LoVo (cell line): ENCODE measurements at regions not wholly inside any gene's neighbourhood (a gene's known extent, or its start where the extent isn't known, plus 50 kb on each side); places are given as distances from the start of the nearest gene placed in this dataset.
"Not testable (repeated sequence)": the region's sequence is repeated elsewhere in the genome, so short reads cannot be mapped to it uniquely, and the experiment has no call there.

ENCODE experiments used
- DNase-seq: peaks from one replicate; pipeline ENCODE4 v3.0.0-alpha.2; 2016; ENCODE audit warnings: low spot score

DNA sequence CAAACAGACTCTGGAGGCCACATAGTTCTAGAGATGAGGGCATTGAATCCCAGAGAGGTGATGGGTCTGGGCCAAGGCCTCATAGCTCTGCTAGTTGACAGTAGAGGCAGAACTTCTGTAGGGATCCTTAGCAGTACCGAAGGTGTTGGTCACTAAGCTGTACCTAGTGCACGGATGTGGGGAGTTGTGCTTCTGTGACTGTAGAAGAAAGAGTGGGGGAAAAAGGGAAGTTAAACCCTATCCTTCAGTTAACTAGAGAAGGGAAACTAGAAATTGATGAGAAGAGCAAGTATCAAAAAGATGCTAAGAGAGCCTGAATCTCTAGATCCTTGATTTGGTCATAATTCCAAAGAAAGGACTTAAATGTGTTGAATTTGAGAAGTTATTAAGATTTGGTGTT is 186.7 kb downstream of the NFKBIZ start:
- DNase-seq: no peak

DNA sequence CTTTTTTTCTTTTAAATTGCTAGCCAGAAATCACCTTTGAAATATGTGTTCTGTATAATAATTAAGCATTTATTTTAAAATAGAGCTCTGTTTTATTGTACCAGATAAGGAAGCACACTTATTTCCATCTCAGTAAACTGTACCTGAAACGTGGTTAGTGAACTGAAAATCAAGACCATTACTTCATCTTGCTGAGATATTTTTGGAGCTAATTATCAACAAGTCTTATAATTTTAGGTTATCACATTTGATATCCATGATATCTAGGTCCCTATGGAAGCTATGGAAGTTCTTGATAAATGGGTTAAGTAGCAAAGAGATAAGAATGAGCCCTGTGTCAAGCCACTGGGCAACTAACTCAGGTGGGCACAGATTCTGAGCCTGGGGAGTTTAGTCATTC is 187.2 kb downstream of the NFKBIZ start:
- DNase-seq: no peak

DNA sequence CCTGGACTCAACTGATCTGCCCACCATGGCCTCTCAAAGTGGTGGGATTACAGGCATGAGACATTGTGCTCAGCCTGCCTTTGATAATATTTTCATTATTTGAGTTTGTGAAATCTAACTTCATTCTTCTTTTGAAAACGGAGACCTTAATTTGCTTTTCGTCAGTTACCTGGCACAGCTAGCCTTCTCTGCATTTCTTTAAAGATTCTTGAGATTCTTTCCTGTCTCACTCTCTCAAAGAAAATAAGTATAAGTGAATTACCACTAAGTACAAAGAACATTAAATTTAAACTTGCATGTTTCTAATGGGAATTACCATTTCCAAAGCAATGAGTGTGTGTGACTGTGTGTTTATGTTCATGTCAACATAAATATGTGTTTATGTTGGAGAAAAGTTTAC is 187.9 kb downstream of the NFKBIZ start:
- no peak for DNase-seq

DNA sequence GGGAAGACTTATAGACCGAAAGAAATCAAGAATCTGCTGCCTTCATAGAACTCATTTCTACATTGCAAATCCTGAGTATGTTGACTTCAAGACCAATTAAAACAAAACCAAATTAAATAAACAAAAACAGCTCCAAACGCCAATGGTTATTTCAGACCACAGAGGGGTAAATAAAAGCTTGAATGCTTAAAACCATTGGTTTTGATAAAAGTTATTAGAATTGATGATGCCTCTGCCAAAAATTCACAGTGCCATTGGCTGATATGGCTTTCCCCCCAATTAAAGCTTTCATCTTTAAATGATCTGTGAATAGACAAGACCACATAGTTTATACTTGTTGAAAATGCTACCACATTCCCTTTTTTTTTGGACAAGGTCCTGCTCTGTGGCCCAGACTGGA is 188.5 kb downstream of the NFKBIZ start:
- no peak for DNase-seq

DNA sequence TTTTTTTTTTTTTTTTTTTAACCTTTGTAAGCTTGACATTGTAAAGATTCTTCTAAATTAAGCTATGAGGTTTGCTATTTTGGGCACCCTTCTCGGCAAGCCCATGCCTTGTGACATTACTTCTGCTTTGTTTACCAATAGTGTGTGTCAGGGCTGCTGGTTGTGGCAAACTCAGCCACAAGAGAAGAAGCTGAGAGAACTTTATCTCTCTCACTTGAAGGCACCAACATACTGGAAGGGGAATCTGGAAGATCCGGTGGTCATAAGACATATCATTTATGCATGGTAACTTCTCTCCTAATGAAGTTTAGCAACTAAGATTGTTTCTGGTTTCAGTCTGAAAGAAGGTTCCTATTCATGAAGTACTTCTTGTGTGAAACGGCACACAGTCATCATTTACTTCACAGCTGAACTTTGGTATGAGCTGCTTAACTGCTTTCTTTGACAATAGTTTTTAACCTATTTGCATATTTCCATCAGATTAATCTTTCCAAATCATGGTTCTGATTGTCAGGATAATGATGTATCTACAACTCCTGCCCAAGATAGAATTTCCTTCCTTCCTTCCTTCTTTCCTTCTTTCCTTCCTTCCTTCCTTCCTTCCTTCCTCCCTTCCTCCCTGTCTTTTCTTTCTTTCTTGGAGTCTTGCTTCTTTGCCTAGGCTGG is 189.3 kb downstream of the NFKBIZ start:
- DNase-seq: no peak

DNA sequence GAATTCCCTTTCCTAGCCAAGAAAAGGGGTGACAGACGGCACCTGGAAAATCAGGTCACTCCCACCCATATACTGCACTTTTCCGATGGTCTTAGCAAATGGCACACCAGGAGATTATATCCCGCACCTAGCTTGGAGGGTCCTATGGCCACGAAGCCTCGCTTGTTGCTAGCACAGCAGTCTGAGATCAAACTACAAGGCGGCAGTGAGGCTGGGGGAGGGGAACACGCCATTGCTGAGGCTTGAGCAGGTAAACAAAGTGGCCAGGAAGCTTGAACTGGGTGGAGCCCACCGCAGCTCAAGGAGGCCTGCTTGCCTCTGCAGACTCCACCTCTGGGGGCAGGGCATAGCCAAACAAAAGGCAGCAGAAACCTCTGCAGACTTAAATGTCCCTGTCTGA is 190.8 kb downstream of the NFKBIZ start:
- not testable (repeated sequence) for DNase-seq

DNA sequence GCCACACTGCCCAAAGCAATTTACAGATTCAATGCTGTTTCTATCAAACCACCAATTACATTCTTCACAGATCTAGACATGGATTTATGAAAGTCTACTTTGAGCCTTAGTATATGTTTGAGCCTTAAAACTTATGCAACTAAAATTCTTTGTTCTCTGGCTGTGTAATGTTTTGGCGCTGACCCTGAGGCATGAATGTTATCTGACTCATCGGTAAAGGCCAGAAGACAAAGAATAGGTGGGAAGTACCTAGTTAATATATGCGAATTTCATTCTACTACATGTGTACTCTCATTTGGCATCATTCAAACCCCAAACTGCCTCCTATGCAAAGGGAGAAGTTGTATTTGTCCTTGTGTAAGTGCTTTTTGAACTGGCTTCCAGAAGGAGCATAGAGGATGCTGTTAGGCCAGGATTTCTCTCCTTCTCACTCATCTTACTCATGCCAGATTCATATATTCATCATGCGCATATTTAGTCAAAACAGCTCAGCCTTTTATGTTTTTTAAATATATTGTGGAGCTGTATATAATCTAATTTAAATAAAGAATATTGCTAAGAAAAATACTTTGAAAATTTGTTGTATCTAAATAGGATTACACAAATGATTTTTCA is 204.2 kb downstream of the NFKBIZ start:
- DNase-seq: no peak

DNA sequence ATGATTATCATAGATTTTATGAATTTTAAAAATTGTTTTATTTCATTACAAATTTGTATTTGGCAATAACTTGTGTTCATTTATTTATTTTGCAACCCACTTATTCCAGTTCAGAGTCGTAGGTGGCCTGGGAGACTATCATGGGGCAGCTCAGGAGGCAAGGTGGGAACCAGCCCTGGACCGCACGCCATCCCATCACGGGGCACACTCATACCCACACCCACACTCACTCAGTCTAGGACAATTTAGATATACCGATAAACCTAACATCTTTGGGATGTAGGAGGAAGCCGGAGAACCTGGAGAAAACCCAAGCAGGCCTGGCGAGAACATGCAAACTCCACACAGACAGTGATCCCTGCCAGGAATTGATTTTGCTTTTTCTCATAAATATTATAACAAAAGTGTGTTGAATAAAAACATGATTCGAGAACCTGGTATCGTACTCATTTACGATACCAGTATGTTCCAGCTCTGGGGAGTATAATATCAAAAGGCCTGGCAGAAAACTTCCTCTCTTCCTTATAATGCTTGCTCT is 205.3 kb downstream of the NFKBIZ start:
- DNase-seq: no peak

DNA sequence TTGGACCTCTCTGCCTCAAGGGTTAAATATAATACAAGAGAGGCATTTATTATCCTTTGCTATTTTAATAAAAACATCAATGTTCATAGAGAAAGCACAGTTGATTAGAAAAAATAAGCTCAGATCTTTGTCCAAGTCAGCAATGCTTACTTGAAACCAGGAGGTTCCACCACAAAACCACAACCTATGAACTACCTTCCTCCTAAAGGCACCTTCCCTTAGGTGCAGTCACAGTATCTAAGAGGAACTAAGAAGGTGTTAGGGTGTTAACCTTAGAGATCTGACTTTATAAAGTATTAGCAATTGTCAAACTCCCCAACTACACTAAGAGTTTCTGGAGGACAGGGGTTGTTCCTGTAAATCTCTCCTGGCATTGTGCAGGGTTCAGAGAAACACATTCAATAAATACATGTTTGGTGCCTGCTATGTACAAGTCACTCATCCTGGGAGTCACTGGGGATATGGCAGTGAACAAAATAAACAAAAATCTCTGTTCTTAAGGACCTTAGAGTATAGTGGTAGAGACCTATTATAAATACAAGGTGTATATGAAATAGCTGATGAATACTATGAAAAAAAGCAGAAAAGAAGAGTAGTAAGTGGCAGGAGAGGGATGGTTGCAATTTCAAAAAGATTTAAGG is 208.6 kb downstream of the NFKBIZ start:
- no peak for DNase-seq

DNA sequence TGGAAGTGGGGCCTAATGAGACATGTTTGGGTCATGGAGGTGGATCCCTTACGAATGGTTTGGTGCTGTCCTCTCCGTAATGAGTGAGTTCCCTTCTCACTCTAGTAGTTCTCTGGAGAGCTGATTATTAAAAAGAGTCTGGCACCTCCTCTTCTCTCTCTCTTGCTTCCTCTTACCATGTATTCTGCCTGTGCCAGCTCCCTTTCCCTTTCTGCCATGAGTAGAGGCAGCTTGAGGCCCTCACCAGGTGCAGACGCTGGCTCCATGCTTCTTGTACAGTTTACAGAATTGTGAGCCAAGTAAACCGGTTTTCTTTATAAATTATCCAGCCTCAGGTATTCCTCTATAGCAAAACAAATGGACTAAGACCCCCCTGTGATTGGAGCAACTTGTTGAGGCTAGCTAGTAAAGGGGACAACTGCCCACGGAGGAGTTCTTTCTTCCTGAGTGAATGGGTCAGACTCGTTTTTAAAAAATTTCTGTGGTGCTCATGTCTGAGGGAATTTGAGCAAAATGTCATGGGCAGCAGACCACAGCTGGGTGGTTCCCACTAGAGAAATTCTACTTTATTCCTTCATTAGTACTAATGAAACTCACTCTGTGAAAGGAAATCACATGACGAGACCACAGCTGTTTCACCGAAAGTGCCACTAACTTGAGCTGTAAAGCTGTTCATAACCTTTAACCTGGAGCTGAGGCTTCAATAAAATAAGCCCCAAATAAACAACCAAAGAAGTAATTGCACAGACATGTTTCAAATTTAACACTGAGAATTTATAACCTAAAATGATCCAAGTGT is 210.0 kb downstream of the NFKBIZ start:
- no peak for DNase-seq

DNA sequence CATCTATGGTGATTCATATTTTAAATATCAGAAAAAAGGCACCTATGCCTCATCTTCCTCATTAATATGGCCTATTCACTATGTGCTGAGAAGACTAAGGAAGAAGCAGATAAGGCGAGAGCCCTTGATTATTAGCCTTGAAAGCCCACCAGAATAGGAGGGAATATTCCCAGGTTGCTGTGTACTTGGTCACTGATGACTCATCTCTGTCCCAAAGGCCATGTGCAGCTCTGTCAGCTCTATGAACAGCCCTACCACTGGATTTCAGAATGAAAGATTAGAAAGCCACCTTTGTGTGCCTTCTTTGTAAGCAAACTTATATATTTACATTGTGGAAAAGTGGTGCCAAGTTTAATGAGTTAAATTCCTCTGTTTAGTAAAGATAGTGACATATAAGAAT is 211.5 kb downstream of the NFKBIZ start:
- DNase-seq: no peak

DNA sequence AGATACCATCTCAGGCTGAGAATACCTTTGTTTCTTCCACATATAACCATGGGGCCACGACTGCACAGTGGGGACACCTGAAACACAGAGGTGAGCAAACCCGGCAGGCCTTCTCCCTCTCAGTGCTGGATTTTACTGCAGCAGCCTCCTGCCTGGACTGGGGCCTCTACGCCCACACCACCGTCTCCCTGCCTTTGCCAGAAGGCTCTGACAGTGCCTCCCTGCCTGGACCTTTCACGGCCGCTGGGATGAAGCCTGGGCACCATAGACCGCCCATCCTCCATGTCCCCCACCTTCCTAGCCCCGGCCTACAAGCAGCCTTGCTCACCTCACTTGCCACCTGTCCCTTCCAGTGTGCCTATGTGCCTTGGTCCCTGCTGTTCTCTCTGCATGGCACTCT is 214.3 kb downstream of the NFKBIZ start:
- no peak for DNase-seq

DNA sequence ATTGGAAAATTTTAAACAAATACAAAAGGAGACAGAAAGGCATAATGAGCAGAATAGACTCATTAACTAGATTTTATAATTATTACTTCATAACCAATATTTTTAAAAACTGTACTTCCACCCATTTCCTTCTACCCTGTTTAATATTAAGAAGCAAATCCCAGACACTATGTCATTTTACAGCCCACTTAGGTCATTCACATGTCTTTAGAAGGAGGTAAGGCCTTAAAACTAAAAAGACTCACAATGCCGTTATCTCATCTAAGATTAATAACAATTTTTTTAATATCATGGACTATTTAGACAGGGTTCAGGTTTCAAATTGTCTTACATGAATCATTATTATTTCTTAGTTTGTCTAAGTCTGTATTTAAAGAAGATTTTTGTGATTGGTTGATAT is 217.2 kb downstream of the NFKBIZ start:
- DNase-seq: no peak

DNA sequence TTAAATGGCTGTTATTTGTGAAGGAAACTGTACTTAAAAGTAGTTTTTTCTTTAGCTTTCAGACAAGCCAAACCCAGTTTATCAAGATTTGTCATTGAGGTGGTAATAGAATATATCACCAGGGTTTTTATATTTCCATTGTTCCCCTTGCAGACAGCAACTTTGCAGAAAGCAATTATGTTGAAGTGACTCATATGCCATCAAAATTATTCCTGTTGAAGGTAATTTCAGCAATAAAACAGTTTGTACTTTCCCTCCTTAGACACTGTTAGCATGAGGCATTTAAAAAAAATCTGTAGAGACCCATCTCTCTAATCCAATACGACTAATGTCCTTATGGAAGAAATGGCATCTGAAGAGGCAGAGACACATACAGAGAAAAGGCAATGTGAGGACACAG is 219.0 kb downstream of the NFKBIZ start:
- DNase-seq: no peak

DNA sequence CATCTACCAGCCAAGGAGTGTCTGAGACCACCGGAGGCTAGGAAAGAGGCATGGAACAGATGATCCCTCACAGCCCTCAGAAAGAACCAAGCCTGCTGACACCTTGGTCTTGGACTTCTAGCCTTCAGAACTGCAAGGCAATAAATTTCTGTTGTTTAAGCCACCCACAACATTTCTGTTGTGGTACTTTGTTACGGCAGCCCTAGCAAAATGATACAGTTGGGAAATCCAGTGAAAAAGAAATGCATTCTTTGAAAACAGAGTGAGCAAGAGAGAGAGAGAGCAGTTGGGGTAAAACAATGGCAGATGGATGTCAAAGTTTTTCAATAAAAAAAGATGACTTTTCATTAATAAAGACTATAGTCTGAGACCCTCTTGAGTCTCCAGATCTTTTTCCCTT is 219.4 kb downstream of the NFKBIZ start:
- no peak for DNase-seq

DNA sequence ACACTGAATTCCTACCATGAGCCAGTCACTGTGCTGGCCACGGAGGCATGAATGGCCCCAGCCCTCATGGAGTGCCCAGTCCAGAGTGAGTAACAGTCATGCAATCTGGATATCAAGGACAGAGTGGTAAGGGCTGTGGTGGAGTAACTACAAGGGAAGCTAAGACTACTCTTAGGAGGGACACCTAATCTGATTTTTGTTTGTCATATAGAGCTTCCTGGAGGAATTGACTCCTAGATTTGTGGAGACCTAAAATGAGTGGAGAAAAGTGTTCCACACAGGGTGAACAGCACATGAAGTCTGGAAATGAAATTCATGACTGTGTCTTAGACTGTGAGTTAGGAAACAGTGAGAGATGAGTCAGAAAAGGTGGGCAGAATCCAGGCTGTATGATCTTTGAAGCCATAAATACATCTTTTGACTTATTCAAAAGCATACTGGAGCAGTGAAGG is 219.9 kb downstream of the NFKBIZ start:
- no peak for DNase-seq

DNA sequence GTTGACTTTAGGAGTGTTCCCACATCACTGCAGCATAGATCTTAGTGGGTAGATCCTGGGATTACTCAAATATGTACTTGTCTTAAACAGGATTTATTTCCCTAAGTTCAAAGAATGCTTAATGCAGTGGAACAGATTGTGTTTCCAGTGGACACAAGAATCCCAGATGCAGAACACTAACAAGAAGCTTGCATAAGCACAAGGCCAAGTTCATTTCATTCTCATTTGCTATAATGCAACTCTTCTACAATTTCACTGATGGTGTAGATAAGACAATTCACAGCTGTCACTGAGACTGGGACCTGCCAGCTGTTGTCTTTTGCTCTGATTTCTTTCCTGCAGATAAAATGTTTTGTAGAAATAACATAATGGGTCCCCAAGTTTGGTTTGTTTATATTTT is 225.6 kb downstream of the NFKBIZ start:
- no peak for DNase-seq

DNA sequence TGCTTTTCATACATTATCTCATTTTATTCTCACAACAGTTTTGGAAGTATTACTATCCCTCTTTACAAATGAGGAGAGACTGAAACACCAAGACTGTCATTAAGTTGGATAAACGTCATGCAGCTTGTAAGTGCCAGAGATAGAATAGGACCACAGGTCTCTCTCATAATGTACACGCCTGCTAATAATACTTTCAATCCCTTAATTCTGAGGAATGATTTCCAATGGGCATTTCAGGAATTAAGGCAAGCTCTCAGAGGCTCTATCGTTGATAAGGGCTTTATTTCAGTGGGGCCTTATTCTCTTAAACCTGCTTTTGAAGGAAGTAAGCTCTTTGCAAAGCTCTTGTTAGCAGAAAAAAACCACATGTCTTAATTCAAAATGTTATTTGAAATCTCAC is 229.1 kb downstream of the NFKBIZ start:
- no peak for DNase-seq

DNA sequence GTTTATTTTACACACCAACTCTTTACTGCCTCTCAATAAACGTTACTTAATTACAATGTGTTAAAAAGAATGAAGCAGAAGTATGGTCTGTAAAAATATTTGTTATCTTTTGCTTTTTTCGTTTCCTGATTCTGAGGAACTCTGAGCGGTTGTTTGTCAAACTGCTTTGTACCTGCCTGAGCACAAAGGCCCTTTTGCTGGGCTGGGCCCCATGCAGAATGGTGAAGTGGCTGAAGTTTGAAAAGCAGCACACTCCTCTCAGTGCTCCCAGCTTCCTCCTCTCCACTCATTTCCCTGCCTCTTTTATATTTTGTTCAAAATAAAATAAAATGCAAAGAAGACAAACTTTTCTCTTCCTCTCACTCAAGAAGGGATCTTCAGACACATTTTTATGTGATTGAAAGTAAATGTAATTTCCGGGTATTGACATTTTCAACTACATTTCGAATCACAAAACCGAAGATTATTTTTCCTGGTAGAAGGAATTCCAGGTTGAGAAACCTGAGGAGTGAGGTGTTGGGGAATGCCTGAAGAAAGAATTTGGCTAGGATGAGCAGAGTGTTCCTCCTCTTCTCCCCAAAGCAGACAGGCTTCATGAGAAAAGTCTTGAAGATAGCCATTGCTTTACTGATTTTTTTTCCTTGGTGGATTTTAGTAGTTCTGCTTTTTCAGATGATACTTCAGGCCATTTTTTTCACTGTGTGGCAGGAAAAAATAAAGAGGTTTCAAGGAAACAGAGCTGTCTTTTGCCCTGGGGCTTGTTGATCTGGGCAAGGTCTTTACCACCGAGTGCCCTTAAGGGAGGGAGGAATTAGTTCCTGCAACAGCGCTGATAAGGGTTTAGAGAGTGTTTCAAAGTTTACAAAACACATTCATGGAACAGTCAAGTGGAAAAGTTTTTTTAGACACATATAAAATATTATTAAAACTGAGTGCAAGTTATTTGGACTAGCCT is 229.8 kb downstream of the NFKBIZ start:
- no peak for DNase-seq

DNA sequence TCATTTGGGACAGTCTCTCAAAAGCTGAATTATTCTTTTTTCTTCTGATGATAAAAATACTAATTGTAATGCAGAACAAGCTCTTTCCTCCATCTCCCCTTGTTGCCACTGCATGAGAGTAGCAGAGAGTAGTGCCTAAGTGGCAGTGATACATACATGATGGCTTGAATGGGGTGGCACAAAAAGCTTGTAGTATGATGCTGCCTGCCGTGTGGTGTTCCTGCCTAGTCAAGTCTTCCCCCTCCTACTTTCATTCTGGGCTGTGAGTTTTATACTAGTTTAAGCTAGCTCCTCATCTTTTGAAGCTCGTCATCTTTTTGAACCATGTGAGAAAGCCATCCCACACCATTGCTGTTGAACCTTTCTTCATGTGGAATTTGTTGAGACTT is 230.5 kb downstream of the NFKBIZ start:
- no peak for DNase-seq

DNA sequence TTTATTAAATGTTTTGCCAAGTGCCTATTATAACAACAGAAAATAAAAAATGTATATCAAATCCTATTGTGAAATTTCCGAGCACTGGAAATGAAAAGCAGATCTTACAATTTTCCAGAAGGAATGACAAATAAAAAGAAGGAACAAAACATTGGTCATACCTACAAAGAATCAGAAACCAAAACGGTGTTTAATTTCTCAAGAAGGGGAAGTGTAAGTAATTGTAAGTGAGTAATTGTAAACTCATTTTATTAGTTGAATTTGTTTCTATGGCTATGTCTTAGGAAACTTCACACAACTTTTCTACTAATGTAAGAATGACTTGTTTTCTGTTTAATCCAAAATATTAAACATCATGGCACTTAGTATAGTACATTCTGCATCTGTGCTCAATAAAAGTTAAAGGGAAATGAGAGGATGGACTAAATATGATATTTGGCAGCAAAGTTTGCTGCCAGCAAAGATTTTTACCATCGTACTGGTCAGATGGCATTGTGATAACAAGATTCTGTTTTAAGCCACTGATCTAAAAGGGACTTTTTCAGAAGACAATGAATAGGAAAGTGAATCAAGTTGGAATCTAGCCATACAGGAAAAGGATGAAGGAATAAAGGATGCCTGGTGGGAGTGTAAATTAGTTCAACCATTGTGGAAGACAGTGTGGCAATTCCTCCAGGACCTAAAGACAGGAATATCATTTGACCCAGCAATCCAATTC is 232.4 kb downstream of the NFKBIZ start:
- DNase-seq: no peak
